DOHH2 (cell line): ENCODE measurements at regions not wholly inside any gene's neighbourhood (a gene's known extent, or its start where the extent isn't known, plus 50 kb on each side); places are given as distances from the start of the nearest gene placed in this dataset.

Experiments used
- H3F3A ChIP-seq: fragments of 200-600 bp; sonication (generic), shearing (Covaris generic); 2 replicates; pipeline ENCODE4 v1.6.0; 2016; ENCODE audit warnings: antibody characterized with exemption, mild to moderate bottlenecking; ENCODE audit not compliant: control insufficient read depth, insufficient read depth
- H3K27ac ChIP-seq: fragments of 200-600 bp; sonication (generic); 2 replicates; pipeline ENCODE4 v1.5.1; 2014; ENCODE audit warnings: low read depth, mild to moderate bottlenecking, low read length, moderate library complexity
- H3K27me3 ChIP-seq: fragments of 200-600 bp; sonication (generic); 2 replicates; pipeline ENCODE4 v1.6.1; 2014; ENCODE audit warnings: mild to moderate bottlenecking, low read length, mixed read lengths; ENCODE audit not compliant: control insufficient read depth
- H3K36me3 ChIP-seq: fragments of 200-600 bp; sonication (generic); 2 replicates; pipeline ENCODE4 v1.6.1; 2014; ENCODE audit warnings: mild to moderate bottlenecking, low read length, moderate library complexity, mixed read lengths; ENCODE audit not compliant: control insufficient read depth
- H3K4me1 ChIP-seq: fragments of 200-600 bp; sonication (generic); 2 replicates; pipeline ENCODE4 v1.6.1; 2014; ENCODE audit warnings: mild to moderate bottlenecking, low read length, mixed read lengths; ENCODE audit not compliant: control insufficient read depth
- H3K4me2 ChIP-seq: fragments of 200-600 bp; sonication (generic); 2 replicates; pipeline ENCODE4 v1.6.0; 2014; ENCODE audit warnings: mild to moderate bottlenecking, low read length, moderate library complexity
- H3K4me3 ChIP-seq: fragments of 200-600 bp; sonication (generic); 2 replicates; pipeline ENCODE4 v1.5.1; 2014; ENCODE audit warnings: mild to moderate bottlenecking, low read length, mixed read lengths
- H3K79me2 ChIP-seq: fragments of 200-600 bp; sonication (generic); 2 replicates; pipeline ENCODE4 v1.6.1; 2014; ENCODE audit warnings: mild to moderate bottlenecking, low read length, mixed read lengths; ENCODE audit not compliant: control insufficient read depth
- H3K9me2 ChIP-seq: fragments of 200-600 bp; sonication (generic); replicated peaks from 2 replicates; pipeline ENCODE4 v1.6.1; 2014; ENCODE audit warnings: mild to moderate bottlenecking, low read length, mixed read lengths; ENCODE audit not compliant: control insufficient read depth
- H3K9me3 ChIP-seq: fragments of 200-600 bp; sonication (generic); 2 replicates; pipeline ENCODE4 v1.6.1; 2014; ENCODE audit warnings: antibody characterized with exemption, low read length, mixed read lengths; ENCODE audit not compliant: control insufficient read depth, insufficient read depth
- H4K20me1 ChIP-seq: fragments of 200-600 bp; sonication (generic); 2 replicates; pipeline ENCODE4 v1.6.0; 2014; ENCODE audit warnings: low read depth, mild to moderate bottlenecking, antibody characterized with exemption, low read length, moderate library complexity; ENCODE audit not compliant: control insufficient read depth, insufficient read depth
- EZH2phosphoT487 ChIP-seq: fragments of 200-600 bp; sonication (generic); IDR thresholded peaks from 2 replicates; pipeline ENCODE4 v1.6.1; 2017; ENCODE audit warnings: borderline replicate concordance, mild to moderate bottlenecking, antibody characterized with exemption, low read length, moderate library complexity, mixed read lengths
- TF ChIP-seq, protein P1 (sequence below): fragments of 200-600 bp; sonication (generic); IDR thresholded peaks from one replicate; pipeline ENCODE4 v1.5.1; 2014; ENCODE audit warnings: antibody characterized with exemption, mild to moderate bottlenecking, low read depth, low read length; ENCODE audit not compliant: poor library complexity, severe bottlenecking

DNA sequence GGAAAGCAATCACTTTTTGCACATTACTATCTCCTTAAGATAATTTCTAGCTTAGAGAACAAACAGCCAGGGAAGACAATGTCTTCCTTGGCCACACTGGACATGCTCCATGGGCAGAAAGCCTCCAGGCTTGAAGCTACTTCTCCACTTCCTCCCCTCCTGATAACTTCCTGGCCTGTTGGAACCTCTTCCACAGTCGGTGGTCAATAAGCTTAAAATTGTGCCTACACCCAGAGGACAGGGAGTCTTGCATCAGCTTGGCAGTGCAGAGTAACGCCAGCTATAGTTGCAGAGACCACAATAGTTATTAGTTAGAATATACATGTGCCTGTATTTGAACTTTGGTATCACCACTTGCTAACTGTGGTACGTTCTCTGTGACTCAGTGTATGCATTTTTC, 58.1 kb upstream of the ABCA1 start:
- Histone ChIP-seq H3K9me3 (no peaks in the 10 kb centered on the region), H3K4me2 (no peak overlapping the region), H3K27ac (no peak overlapping the region), H3K79me2 (no peaks in the 10 kb centered on the region), H3K4me1 (peaks cover 29% of the 10 kb centered on the region), H3F3A (peaks cover 4% of the 10 kb centered on the region), H3K9me2 (no peaks in the 10 kb centered on the region), H3K27me3 (peaks cover 4% of the 10 kb centered on the region; the same call in 1 of the 2 replicates), H4K20me1 (no peaks in the 10 kb centered on the region), H3K4me3 (no peak overlapping the region), H3K36me3 (no peaks in the 10 kb centered on the region)
- TF ChIP-seq EZH2phosphoT487 = no peak
- TF ChIP-seq, protein P1, sequence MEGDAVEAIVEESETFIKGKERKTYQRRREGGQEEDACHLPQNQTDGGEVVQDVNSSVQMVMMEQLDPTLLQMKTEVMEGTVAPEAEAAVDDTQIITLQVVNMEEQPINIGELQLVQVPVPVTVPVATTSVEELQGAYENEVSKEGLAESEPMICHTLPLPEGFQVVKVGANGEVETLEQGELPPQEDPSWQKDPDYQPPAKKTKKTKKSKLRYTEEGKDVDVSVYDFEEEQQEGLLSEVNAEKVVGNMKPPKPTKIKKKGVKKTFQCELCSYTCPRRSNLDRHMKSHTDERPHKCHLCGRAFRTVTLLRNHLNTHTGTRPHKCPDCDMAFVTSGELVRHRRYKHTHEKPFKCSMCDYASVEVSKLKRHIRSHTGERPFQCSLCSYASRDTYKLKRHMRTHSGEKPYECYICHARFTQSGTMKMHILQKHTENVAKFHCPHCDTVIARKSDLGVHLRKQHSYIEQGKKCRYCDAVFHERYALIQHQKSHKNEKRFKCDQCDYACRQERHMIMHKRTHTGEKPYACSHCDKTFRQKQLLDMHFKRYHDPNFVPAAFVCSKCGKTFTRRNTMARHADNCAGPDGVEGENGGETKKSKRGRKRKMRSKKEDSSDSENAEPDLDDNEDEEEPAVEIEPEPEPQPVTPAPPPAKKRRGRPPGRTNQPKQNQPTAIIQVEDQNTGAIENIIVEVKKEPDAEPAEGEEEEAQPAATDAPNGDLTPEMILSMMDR = no peak

DNA sequence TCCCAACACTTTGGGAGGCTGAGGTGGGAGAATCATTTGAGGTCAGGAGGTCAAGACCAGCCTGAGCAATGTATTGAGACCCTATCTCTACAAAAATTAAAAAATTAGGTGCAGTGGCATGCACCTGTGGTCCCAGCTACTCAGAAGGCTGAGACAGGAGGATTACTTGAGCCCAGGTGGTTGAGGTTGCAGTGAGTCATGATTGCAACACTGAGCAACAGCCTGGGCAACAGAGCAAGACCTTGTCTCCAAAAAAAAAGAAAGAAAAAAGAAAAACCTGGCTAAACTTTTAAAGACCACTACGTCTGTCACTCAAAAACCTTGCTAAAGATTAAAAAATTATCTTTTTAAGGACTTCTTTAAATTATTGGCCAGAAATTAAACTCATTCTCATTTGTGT, 59.8 kb upstream of the ABCA1 start:
- Histone ChIP-seq H3K9me2 (no peaks in the 10 kb centered on the region), H4K20me1 (no peaks in the 10 kb centered on the region), H3K9me3 (no peaks in the 10 kb centered on the region), H3K4me2 (no peak overlapping the region), H3K4me1 (peaks cover 40% of the 10 kb centered on the region), H3K27ac (no peak overlapping the region), H3K27me3 (peaks cover 4% of the 10 kb centered on the region; the same call in 1 of the 2 replicates), H3K4me3 (no peak overlapping the region), H3K36me3 (no peaks in the 10 kb centered on the region), H3K79me2 (no peaks in the 10 kb centered on the region), H3F3A (peaks cover 4% of the 10 kb centered on the region)
- TF ChIP-seq EZH2phosphoT487 = no peak
- TF ChIP-seq, protein P1 = no peak

DNA sequence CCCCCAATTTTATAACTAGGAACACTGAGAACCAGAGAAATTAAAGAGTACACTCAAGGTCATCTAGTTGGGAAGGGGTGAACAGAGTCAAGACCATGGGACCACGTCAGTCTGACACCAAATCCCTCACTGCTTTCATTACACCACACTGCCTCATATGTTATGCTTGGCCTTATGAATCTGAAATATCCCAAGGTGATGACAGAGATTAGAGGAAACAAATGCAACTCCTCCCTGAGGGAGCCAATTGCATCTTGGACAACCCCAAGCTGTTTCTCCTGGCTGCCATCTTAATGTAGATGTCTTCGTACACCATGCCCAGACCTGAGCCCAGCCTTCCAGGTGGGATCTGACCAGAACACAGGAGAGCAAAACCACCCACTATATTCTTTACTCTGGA, 60.6 kb upstream of the ABCA1 start:
- TF ChIP-seq, protein P1 = no peak
- TF ChIP-seq EZH2phosphoT487 = no peak
- no peak overlapping the region for H3K27ac ChIP-seq
- H3K9me2 ChIP-seq = no peaks in the 10 kb centered on the region
- H4K20me1 ChIP-seq = no peaks in the 10 kb centered on the region
- no peak overlapping the region for H3K4me3 ChIP-seq
- no peaks in the 10 kb centered on the region for H3K36me3 ChIP-seq
- peaks cover 4% of the 10 kb centered on the region for H3F3A ChIP-seq
- H3K27me3 ChIP-seq = peaks cover 4% of the 10 kb centered on the region; the same call in 1 of the 2 replicates
- H3K9me3 ChIP-seq = no peaks in the 10 kb centered on the region
- H3K79me2 ChIP-seq = no peaks in the 10 kb centered on the region
- H3K4me1 ChIP-seq = peaks cover 40% of the 10 kb centered on the region
- no peak overlapping the region for H3K4me2 ChIP-seq
